ENCODE measurements at regions not wholly inside any gene's neighbourhood (a gene's known extent, or its start where the extent isn't known, plus 50 kb on each side); places are given as distances from the start of the nearest gene placed in this dataset.

DNA sequence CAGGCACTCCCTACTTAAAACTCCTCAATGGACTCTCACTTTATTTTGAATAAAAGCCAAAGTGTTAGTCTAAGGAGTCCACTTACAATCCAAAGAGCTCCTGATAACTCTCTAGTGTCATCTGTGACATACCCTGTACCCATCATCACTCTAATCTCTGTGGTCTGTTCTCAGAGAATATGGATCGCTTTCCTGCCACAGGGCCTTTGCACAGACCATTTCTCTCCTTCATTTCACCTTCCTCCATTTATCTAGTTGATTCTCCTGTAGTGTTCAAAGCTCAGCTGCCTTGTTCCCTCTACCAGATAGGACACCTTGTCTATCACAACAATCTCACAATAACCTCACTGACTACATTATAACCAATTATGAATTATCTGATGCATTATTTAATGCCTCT lies 185.4 kb upstream of the KBTBD8 start:
- TF ChIP-seq TCF12 (IDR thresholded peaks at IDR 0.05; ENCODE audit: low read depth, low read length) (no peak), NFYB (IDR thresholded peaks at IDR 0.05; ENCODE audit: insufficient read depth, low read depth, low read length) (no peak), CBX5 (IDR thresholded peaks at IDR 0.05; ENCODE audit: low read depth) (no peak), CBFB (IDR thresholded peaks at IDR 0.05; ENCODE audit: low read depth) (no peak), MXI1 (IDR thresholded peaks at IDR 0.05; ENCODE audit: low read depth, low read length) (no peak)

All from GM12878 (cell line).